ENCODE measurements at regions not wholly inside any gene's neighbourhood (a gene's known extent, or its start where the extent isn't known, plus 50 kb on each side); places are given as distances from the start of the nearest gene placed in this dataset.

DNA sequence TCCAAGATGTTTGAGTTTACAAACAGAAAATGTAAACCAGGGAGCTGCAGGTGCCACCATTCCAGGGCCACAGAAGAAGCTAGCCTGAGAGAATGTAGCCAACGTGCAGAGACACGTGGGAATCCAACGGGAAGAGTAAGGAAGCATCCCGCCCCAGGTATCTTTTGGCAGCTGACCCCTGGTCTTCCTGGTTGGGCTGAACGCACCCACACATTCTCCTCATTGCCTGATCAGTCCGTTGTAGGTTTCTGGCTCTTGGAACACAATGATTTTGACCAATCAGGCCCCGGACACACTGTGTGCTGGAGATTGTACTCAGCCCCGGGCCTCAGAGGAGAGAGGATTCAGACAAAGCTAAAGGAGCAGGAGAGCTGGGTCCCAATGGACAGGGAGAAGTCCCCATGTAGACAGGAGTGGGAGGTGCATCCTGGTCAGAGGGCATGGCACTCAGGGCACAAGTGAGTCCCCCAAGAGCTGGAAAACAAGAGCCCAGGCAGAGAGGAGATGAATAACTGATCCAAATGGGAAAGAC lies 102.3 kb downstream of the TPRA1 start:
- TF ChIP-seq POLR2A (IDR thresholded peaks at IDR 0.05): no peak
- TF ChIP-seq, protein P1, sequence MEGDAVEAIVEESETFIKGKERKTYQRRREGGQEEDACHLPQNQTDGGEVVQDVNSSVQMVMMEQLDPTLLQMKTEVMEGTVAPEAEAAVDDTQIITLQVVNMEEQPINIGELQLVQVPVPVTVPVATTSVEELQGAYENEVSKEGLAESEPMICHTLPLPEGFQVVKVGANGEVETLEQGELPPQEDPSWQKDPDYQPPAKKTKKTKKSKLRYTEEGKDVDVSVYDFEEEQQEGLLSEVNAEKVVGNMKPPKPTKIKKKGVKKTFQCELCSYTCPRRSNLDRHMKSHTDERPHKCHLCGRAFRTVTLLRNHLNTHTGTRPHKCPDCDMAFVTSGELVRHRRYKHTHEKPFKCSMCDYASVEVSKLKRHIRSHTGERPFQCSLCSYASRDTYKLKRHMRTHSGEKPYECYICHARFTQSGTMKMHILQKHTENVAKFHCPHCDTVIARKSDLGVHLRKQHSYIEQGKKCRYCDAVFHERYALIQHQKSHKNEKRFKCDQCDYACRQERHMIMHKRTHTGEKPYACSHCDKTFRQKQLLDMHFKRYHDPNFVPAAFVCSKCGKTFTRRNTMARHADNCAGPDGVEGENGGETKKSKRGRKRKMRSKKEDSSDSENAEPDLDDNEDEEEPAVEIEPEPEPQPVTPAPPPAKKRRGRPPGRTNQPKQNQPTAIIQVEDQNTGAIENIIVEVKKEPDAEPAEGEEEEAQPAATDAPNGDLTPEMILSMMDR (IDR thresholded peaks at IDR 0.05): no peak
- no peak for TF ChIP-seq EP300 (IDR thresholded peaks at IDR 0.05)
